H9 (cell line): ENCODE measurements at regions not wholly inside any gene's neighbourhood (a gene's known extent, or its start where the extent isn't known, plus 50 kb on each side); places are given as distances from the start of the nearest gene placed in this dataset.

Experiments used
- DNase-seq: peaks from one replicate; pipeline ENCODE4 v3.0.0-alpha.2; 2017
- H2AFZ ChIP-seq: one replicate; pipeline ENCODE4 v1.6.1; 2013; ENCODE audit warnings: mild to moderate bottlenecking, low read length, control low read depth, moderate library complexity
- H2AK5ac ChIP-seq: 2 replicates; pipeline ENCODE4 v1.6.1; 2013; ENCODE audit warnings: low read length, control low read depth, mixed read lengths; ENCODE audit not compliant: insufficient read length
- H2BK120ac ChIP-seq: one replicate; pipeline ENCODE4 v1.6.1; 2013; ENCODE audit warnings: low read depth, mild to moderate bottlenecking, low read length, control low read depth, inconsistent platforms; ENCODE audit not compliant: poor library complexity, severe bottlenecking
- H2BK12ac ChIP-seq: 2 replicates; pipeline ENCODE4 v1.6.1; 2013; ENCODE audit warnings: low read length, control low read depth, mixed read lengths, low read depth; ENCODE audit not compliant: insufficient read length
- H2BK15ac ChIP-seq: 2 replicates; pipeline ENCODE4 v1.6.1; 2013; ENCODE audit warnings: low read depth, low read length, control low read depth
- H2BK20ac ChIP-seq: one replicate; pipeline ENCODE4 v1.6.1; 2013; ENCODE audit warnings: low read depth, mild to moderate bottlenecking, low read length, control low read depth, inconsistent platforms; ENCODE audit not compliant: poor library complexity, severe bottlenecking
- H2BK5ac ChIP-seq: 2 replicates; pipeline ENCODE4 v1.6.1; 2013; ENCODE audit warnings: low read length, control low read depth, mixed read lengths; ENCODE audit not compliant: insufficient read length
- H3K14ac ChIP-seq: 2 replicates; pipeline ENCODE4 v1.6.1; 2013; ENCODE audit warnings: low read length, control low read depth; ENCODE audit not compliant: insufficient read depth
- H3K18ac ChIP-seq: 2 replicates; pipeline ENCODE4 v1.6.1; 2013; ENCODE audit warnings: low read depth, mild to moderate bottlenecking, mixed read lengths, low read length, control low read depth; ENCODE audit not compliant: insufficient read length
- H3K23ac ChIP-seq: 2 replicates; pipeline ENCODE4 v1.6.1; 2013; ENCODE audit warnings: low read length, control low read depth, mixed read lengths, low read depth; ENCODE audit not compliant: insufficient read length
- H3K23me2 ChIP-seq: 2 replicates; pipeline ENCODE4 v1.6.1; 2013; ENCODE audit warnings: low read depth, mild to moderate bottlenecking, mixed read lengths, low read length, control low read depth; ENCODE audit not compliant: insufficient read length, poor library complexity, severe bottlenecking
- H3K27ac ChIP-seq: 2 replicates; pipeline ENCODE4 v1.5.1; 2013; ENCODE audit warnings: low read length, control low read depth, mixed read lengths, low read depth; ENCODE audit not compliant: insufficient read length
- H3K27me3 ChIP-seq: 2 replicates; pipeline ENCODE4 v1.6.1; 2013; ENCODE audit warnings: low read length, control low read depth, inconsistent platforms; ENCODE audit not compliant: insufficient read depth
- H3K4ac ChIP-seq: 2 replicates; pipeline ENCODE4 v1.6.1; 2013; ENCODE audit warnings: low read depth, mild to moderate bottlenecking, control low read depth, inconsistent platforms, low read length, moderate library complexity
- H3K4me1 ChIP-seq: 2 replicates; pipeline ENCODE4 v1.6.1; 2013; ENCODE audit warnings: low read length, control low read depth, inconsistent platforms; ENCODE audit not compliant: insufficient read depth
- H3K4me2 ChIP-seq: 2 replicates; pipeline ENCODE4 v1.6.1; 2013; ENCODE audit warnings: low read length, control low read depth, mixed read lengths; ENCODE audit not compliant: insufficient read length, insufficient read depth
- H3K56ac ChIP-seq: 2 replicates; pipeline ENCODE4 v1.6.1; 2013; ENCODE audit warnings: low read depth, mild to moderate bottlenecking, mixed read lengths, low read length, control low read depth; ENCODE audit not compliant: insufficient read length
- H3K79me1 ChIP-seq: 2 replicates; pipeline ENCODE4 v1.6.1; 2013; ENCODE audit warnings: low read depth, mild to moderate bottlenecking, moderate library complexity, low read length, control low read depth, inconsistent platforms; ENCODE audit not compliant: insufficient read depth, poor library complexity, severe bottlenecking
- H3K79me2 ChIP-seq: 2 replicates; pipeline ENCODE4 v1.6.1; 2013; ENCODE audit warnings: low read length, control low read depth, inconsistent platforms; ENCODE audit not compliant: insufficient read depth
- H3K9ac ChIP-seq: 2 replicates; pipeline ENCODE4 v1.6.1; 2013; ENCODE audit warnings: low read length, control low read depth, mixed read lengths; ENCODE audit not compliant: insufficient read length; ENCODE audit errors: extremely low read depth
- H3K9me3 ChIP-seq: one replicate; pipeline ENCODE4 v1.6.1; 2013; ENCODE audit warnings: low read depth, low read length, inconsistent platforms; ENCODE audit not compliant: control insufficient read depth
- H3T11ph ChIP-seq: one replicate; pipeline ENCODE4 v1.6.1; 2013; ENCODE audit warnings: mild to moderate bottlenecking, low read length, control low read depth, inconsistent platforms
- H4K20me1 ChIP-seq: one replicate; pipeline ENCODE4 v1.6.1; 2013; ENCODE audit not compliant: control insufficient read depth, insufficient read length, insufficient read depth
- H4K5ac ChIP-seq: 2 replicates; pipeline ENCODE4 v1.6.1; 2013; ENCODE audit warnings: low read depth, mild to moderate bottlenecking, mixed read lengths, low read length, control low read depth; ENCODE audit not compliant: insufficient read length
- H4K8ac ChIP-seq: replicated peaks from 2 replicates; pipeline ENCODE4 v1.6.1; 2013; ENCODE audit warnings: low read length, control low read depth, mixed read lengths, low read depth; ENCODE audit not compliant: insufficient read length
- H4K91ac ChIP-seq: 2 replicates; pipeline ENCODE4 v1.6.1; 2013; ENCODE audit warnings: low read depth, mild to moderate bottlenecking, moderate library complexity, mixed read lengths, low read length, control low read depth; ENCODE audit not compliant: insufficient read length
- H3K27ac Mint-ChIP-seq, 3 experiments: 2 replicates in 2 of 3; 3 replicates in 1 of 3; pipeline ENCODE4 v1.8.0; 2020 to 2021; ENCODE audit warnings: mixed read lengths in 3 of 3, mild to moderate bottlenecking in 1 of 3, moderate library complexity in 1 of 3
- H3K27me3 Mint-ChIP-seq: 2 replicates; pipeline ENCODE4 v1.8.0; 2021; ENCODE audit warnings: low read depth, mild to moderate bottlenecking, moderate library complexity, mixed read lengths
- H3K36me3 Mint-ChIP-seq, 3 experiments: 2 replicates in 2 of 3; 3 replicates in 1 of 3; pipeline ENCODE4 v1.8.0; 2020 to 2021; ENCODE audit warnings: low read depth in 3 of 3, mixed read lengths in 3 of 3; ENCODE audit not compliant: insufficient read depth in 1 of 3
- H3K4me1 Mint-ChIP-seq, 2 experiments: 2 replicates each; pipeline ENCODE4 v1.8.0; 2020; ENCODE audit warnings: mixed read lengths in 2 of 2
- H3K4me3 Mint-ChIP-seq, 2 experiments: 2 replicates in 1 of 2; 3 replicates in 1 of 2; pipeline ENCODE4 v1.8.0; 2020 to 2021; ENCODE audit warnings: mild to moderate bottlenecking in 2 of 2, mixed read lengths in 2 of 2, moderate library complexity in 1 of 2
- H3K9me3 Mint-ChIP-seq, 2 experiments: 2 replicates in 1 of 2; 3 replicates in 1 of 2; pipeline ENCODE4 v1.8.0; 2020; ENCODE audit warnings: mild to moderate bottlenecking in 2 of 2, mixed read lengths in 2 of 2, moderate library complexity in 1 of 2
- CTCF ChIP-seq: fragments of 200-600 bp; sonication (generic); conservative IDR thresholded peaks from 3 replicates; pipeline ENCODE4 v1.8.0; 2021; ENCODE audit warnings: antibody characterized with exemption, mild to moderate bottlenecking
- WGBS: extraction: QIAGEN DNeasy Blood & Tissue Kit; methylation state at CpG from one replicate; pipeline ENCODE4 v1.1.7; 2013; ENCODE audit warnings: missing lambda C conversion rate, low lambda C conversion rate, mixed read lengths; ENCODE audit not compliant: insufficient read length; ENCODE audit errors: extremely low coverage; 5-methylcytosine and 5-hydroxymethylcytosine counted together

- H2AFZ ChIP-seq = no peak overlapping the region
- no peak overlapping the region for H3T11ph ChIP-seq
- H3K23me2 ChIP-seq = no peaks in the 10 kb centered on the region
- H2BK20ac ChIP-seq = no peak overlapping the region
- no peaks in the 10 kb centered on the region; a peak in 1 of 7 replicates for H3K36me3 Mint-ChIP-seq
- H3K4me2 ChIP-seq = no peak overlapping the region
- no peak overlapping the region for H2BK5ac ChIP-seq
- no peak overlapping the region for H3K9ac ChIP-seq
- no peak overlapping the region for H3K14ac ChIP-seq
- no peaks in the 10 kb centered on the region for H3K9me3 ChIP-seq
- peaks cover 2 to 3% of the 10 kb centered on the region in 2 experiments; a peak in 3 of 5 replicates for H3K9me3 Mint-ChIP-seq
- H3K4me3 Mint-ChIP-seq = no peak overlapping the region
- H3K18ac ChIP-seq = no peak overlapping the region
- H2BK12ac ChIP-seq = no peak overlapping the region
- no peak overlapping the region for H4K8ac ChIP-seq
- H4K91ac ChIP-seq = no peak overlapping the region
- H4K5ac ChIP-seq = no peak overlapping the region
- H3K23ac ChIP-seq = no peak overlapping the region
- H3K79me1 ChIP-seq = no peaks in the 10 kb centered on the region
- H3K79me2 ChIP-seq = no peaks in the 10 kb centered on the region
- no peak overlapping the region for H2BK15ac ChIP-seq
- no peaks in the 10 kb centered on the region for H3K4me1 ChIP-seq
- no peak for TF ChIP-seq CTCF
- no peak overlapping the region for H3K27ac ChIP-seq
- no peak overlapping the region for H3K27ac Mint-ChIP-seq
- no CpG with 5 or more reads among the region's 5 CpGs for WGBS
- DNase-seq = no peak
- peaks cover 8% of the 10 kb centered on the region for H3K27me3 Mint-ChIP-seq
- no peak overlapping the region for H3K56ac ChIP-seq
- no peak overlapping the region for H2AK5ac ChIP-seq
- peaks cover 8 to 10% of the 10 kb centered on the region in 2 experiments for H3K4me1 Mint-ChIP-seq
- H3K27me3 ChIP-seq = no peaks in the 10 kb centered on the region
- no peaks in the 10 kb centered on the region for H4K20me1 ChIP-seq
- H3K4ac ChIP-seq = no peak overlapping the region
- H2BK120ac ChIP-seq = no peak overlapping the region
These were observed 91.2 kb upstream of the CLMP start for GRCh38 chr11:123286255-123286654.
